SK-MEL-5 (cell line): ENCODE measurements at regions not wholly inside any gene's neighbourhood (a gene's known extent, or its start where the extent isn't known, plus 50 kb on each side); places are given as distances from the start of the nearest gene placed in this dataset.

Experiments
- DNase-seq: peaks from one replicate; pipeline ENCODE4 v3.0.0-alpha.2; 2016; ENCODE audit warnings: low read depth, low spot score
- in situ Hi-C: cut with HindIII; loops from 2 replicates; pipeline ENCODE4 v1.10.0; 2016; ENCODE audit warnings: low sequenced_read_pairs, high pct_unique_total_duplicates, low pct_unique_long_range_greater_than_20kb

DNA sequence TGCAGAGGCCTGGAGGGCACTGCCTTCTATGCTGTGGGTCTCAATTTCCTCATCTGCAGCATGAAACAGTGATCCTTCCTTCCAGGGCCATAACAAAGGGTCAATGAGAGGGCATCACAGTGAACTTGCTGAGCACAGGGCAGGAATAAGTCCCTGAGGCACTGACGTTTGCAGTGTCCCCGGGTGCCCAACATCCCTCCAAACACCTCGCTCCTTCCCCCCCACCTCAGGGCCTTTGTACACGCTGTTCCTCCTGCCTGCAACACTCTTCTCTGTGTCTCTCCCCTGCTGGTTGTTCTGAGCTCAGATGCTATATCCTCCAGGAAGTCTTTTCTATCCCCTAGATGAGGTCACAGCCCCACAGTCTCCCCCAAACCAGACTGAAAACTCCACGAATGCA lies 59.7 kb upstream of the TCF20 start:
- DNase-seq, result no peak
- in situ Hi-C loops, result no loop called here

DNA sequence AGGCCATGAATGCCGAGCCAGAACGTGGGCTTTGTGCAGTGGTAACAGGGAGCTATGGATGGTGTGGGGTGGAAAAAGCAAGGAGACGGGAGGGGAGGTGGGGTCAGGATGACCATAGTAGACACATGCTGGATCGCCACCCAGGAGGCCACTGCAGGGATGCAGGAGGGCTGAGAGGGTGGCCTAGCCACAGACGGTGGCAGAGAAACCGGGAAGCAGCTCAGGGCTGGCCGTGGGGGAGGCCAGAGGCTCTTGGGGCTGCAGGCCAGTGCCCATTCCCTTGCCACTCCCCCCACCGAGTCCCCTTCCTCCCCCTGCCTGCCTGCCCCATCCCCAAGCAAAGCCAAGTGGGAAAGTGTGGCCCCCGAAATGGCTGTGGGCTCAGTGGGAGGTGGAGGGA lies 59.1 kb upstream of the TCF20 start:
- in situ Hi-C loops, result no loop called here
- DNase-seq, result no peak

DNA sequence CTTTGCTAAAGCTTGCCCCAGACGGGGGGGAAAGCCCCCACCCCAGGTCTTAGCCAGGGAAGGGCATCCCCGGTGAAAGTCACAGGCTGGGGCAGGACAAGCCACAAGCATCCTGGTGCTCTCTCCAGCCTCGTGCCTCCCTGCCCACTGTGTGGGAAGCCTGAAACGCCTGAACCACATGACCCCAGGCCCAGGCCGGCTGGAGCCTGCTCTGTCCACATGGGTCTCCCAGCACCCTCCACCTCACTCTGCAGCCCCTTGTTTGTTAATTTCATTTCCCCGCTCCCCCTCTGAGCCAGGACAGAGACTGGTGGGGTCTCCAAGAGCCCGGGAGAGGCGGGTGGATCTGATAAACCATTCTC lies 58.3 kb upstream of the TCF20 start:
- in situ Hi-C loops, result no loop called here
- DNase-seq, result no peak

DNA sequence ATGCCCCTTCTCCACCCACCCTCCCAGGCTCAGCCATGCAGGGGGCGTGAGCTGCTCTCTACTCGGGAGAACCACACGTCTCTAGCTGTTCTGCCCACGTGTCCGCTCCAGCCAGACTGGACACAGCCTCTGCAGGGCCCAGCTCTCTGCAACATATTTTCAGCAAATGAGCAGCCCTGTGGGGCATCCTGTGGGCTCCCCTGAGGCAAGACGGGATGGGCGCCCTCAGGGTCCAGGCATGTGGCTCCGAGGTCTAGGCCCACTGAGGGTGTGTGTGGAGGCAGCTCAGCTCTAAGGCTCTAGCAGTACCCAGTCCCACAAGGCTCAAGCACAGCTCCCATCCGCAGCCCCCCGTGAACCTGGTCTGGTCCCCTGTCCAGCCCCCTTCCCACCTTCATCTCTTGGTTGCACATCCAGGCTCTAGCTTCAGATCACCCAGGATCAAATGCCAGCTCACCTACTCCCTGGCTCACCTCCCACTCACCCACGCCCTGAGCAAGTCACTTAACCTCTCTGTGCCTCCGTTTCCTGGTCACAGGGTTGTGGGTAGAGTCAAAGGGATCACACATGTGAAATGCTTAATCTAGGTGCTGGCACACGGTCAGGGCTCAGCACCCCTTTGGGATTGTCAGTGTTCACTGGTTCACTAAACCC lies 57.8 kb upstream of the TCF20 start:
- DNase-seq, result no peak
- in situ Hi-C loops, result no loop called here

DNA sequence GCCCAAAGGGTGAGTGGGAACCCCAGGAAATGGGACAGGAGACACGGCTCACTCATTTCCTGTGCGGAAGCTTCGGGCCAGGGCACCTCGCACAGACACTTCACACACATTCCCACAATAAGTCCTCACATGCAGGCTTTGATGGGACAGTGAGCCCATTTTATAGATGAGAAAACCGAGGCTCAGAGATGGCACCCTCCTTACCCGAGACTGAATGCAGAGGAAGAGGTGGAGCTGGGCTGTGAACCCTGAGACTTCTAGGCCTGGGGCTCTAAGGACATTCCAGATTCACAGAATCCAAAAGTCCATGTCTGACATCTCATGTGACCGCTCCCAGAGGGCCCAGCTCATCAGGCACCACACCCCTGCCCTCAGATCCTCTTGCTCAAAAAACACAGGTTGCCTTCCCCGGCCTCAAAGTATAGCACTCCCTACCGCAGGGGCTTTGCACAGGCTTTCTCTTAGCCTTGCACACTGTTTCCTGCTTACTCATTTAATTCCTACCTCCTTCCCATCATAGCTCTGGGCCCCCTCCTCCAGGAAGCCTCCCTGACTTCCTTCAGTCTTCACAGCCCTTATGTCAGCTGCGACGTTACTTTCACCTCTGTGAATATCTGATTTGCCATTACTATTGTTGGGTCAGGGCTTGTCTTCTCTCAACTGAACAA lies 57.1 kb upstream of the TCF20 start:
- DNase-seq, result no peak
- in situ Hi-C loops, result no loop called here

DNA sequence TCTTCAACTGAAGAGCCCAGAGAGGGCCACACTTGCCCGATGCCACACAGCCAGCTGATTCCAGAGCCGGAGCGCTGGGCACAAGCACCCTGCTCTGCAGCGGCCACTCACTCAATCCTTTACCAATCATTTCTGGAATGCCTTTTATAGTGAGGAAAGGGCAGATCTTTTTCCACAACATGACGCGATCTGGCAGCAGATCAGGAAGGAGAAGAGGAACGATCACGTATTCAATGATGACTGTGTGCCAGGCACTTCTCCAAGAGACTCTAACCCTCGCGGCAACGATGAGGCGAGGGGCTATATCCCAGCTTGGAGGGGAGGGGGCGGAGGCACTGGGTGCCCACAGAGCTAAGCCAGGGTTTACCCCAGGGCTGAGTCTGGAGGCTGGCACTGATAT lies 56.3 kb upstream of the TCF20 start:
- DNase-seq, result no peak
- in situ Hi-C loops, result no loop called here

DNA sequence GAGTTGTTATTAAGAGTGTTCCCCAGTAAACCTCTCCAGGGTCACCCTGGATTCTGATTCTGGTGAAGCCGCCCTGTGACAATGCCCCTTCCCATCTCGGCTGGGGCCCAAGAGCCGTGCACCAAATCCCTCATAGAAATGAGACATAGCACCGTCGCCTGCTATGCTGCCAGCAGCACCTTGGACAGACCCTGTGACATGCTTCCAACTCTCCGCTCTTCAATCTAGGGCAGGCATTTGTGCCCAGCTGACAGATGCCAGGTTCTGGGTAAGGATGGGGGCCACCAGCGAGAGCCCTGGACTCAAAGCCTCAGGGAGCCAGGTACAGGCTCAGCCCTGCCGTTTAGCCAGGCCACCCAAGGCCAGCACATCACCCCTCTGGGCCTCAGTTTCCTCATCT lies 55.8 kb upstream of the TCF20 start:
- no peak for DNase-seq
- in situ Hi-C loops, result no loop called here

DNA sequence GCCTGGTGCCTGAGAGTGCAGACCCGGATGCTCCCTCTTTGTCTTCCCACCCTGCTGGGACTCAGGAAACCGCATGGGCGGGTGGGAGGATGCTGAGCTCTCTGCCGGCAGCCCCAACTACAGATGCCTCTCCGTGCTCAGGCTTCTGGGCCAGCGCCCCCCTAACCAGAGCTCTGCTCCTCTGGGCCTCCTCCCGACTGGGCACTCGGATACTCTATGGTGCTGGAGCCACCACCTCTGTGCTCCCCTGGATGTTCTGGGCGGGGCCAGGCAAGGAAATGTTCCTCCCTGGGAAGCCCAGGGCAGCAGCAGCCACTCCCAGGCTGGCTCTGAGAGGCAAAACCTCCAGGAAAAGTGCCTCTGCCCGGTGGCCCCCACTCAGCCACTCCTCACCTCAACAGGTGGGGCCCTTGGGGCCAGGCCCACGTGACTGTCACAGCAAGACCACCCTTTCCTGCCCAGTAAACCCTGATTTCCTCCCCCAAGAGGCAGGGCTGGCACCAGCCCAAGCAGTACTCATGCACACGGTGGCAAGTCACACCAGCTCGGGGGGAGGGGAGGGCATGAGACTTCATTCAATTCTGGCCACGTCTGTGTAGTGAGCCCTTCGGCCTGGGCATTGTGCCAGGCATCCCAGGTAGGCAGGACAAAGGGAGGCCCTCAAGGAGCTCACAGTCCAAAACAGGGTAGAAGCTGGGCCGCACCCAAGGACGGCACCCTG lies 54.7 kb upstream of the TCF20 start:
- in situ Hi-C loops, result no loop called here
- no peak for DNase-seq

DNA sequence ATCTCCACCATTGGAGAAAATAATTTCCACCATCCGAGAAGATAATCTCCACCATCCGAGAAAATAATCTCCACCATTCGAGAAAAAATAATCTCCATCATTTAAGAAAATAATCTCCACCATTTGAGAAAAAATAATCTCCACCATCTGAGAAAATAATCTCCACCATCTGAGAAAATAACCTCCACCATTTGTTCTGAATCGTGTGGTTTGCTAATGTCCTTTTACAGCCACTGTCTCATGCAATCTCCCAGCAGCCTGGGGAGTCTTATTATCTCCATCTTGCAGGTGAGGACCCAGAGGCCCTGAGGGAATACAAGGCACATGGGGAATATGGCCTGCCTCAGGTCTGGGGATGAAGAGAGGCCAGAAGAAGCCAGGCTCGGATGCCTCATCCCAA lies 54.1 kb upstream of the TCF20 start:
- in situ Hi-C loops, result no loop called here
- DNase-seq, result no peak

DNA sequence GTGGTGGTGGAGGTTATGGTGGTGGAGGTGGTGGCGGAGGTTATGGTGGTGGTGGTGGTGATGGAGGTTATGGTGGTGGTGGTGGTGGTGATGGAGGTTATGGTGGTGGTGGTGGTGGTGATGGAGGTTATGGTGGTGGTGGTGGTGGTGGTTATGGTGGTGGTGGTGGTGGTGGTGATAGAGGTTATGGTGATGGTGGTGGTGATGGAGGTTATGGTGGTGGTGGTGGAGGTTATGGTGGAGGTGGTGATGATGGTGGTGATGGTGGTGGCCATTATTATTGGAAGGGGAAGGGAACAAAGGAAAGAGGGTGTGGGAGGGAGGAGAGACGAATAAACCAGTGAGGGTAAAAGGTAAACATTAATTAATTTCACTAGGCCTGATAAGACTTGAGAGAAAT lies 53.5 kb upstream of the TCF20 start:
- in situ Hi-C loops, result no loop called here
- no peak for DNase-seq

DNA sequence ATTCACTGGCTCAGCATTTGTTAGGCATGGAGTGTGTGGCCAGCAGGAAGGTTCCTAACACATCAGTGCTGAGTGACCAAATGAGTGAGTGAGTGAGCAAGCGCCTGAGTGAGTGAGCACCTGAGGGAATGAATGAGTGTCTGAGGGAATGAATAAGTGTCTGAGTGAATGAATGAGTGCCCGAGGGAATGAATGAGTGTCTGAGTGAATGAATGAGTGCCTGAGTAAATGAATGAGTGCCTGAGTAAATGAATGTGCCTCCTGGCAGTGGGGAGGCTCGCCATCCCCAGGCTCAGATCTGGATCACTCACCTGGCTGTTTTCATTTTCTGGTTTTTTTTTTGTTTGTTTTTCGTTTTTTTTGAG lies 52.1 kb upstream of the TCF20 start:
- in situ Hi-C loops, result no loop called here
- no peak for DNase-seq

DNA sequence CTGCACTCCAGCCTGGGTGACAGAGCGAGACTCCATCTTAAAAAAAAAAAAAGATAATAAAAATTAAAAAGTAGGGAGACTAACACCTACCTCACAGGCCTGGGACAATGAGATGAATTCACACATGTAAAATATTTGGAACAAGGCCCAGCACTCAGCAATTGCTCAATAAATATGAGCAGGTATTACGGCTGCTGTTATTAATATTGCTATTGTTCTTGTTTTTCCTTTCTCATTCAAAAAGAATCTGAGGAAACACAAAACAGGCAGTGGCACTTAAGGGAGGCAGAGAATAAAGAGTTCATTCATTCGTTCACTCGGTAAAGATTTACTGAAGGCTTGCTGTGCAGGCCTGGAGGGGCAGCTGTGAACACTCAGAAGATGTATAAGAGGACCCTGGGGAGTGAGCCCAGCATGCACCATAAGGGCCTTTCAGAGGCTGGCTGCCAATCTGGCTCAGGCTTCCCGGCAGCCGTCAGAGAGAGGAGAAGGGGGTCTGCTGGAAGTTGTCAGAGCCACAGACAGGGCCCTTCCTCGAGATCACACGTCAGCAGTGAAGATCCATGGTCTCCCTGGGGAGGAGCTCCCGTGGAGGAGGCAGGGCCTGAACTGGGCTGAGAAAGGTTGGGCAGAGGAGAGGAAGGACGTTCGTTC lies 51.6 kb upstream of the TCF20 start:
- peak; percentile 93 for DNase-seq
- in situ Hi-C loops, result no loop called here

DNA sequence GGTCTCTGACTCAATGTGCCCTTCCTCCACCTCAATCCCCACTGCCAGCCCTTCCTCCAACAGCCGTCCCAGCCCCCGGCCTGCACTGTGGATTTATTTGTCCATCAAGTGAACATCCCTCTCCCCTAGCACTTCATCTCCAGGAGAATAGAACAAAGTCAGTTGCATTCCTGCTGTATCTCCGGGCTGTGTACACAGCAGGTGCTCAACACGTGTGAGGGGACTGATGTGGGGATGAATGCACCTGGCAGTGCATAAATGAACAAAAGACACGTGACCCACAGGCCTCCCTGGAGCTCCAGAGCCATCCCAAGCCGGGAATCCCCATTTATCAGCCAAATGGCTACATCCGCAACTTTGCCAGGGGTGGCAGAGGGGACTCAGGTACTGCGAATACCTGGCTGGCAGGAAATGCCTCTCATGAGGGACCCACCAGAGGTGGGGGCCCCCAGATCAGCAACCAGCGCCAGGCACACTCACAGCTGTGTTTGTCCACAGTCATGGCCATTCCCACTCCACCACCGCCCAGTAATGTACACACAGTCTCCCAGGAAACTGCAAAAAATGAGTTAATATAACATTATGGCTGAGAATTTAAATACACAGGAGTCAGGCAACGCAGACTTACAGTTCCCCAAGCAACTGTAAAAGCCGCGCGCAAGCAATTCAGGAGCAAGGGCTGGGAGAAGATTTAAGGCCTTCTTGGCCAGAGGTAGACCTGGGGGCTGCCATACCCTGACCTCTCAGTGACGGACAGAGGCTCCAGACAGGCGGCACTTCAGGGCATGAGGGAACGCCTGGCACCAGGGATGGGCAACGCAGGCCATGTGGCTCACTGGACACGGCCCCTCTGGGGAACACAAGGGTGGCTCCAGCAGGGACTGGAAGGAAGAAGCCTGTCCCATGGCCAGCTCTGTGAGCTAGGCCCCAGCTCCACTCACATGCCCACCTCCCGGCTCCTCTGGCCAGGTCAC lies 50.3 kb upstream of the TCF20 start:
- no peak for DNase-seq
- in situ Hi-C loops, result no loop called here
